ENCODE measurements at regions not wholly inside any gene's neighbourhood (a gene's known extent, or its start where the extent isn't known, plus 50 kb on each side); places are given as distances from the start of the nearest gene placed in this dataset.

DNA sequence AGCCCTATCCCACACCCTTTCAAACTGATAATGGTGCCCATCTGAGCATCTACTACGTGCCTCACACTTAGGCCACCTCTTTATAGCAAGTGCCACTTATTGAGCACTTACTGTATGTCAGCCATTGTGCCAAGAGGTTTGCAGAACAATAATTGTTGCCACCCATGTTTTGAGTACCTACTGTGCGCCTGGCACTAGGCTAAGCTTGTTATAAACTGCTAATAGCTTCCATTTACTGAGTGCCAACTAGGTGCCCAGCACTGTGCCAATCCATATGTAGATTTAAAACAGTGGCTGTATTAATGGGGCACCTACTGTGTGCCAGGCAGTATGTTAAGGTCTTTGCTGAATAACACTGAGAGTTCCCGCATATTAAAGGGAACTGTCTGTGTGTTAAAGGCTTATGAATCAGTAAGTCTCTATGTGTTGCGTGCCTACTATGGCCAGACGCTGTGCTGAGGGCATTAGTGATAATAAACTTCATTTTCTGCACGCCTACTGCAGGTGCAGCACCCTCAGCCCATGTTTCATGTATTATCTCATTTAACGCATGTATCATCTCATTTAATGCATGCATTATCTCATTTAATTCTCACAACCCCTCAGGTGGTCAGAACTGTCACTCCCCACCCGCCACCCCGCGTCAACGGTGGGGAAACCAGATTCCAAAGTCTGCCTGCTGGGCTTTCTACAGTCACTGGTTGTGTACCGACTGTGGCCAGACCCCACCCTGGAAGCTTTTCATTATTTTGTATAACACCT lies 105.0 kb downstream of the PTPRS start:
- no peak for DNase-seq

DNA sequence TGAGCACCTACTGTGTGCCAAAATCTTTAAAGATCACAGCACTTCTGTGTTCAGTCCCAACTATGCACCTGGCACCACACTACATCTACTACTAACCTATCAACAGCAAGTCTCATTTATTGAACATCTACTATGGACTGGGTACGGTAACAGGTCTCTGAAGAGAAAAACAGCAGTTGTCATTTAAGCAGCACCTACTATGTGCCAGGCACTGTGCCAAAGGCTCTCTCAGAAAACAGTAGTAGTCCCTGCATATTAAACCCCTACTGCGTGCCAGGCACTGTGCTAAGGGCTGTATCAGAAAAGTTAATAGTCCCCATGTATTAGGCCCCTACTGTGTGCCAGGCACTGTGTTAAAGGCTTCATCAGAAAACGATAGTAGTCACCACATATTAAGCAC lies 106.2 kb downstream of the PTPRS start:
- no peak for DNase-seq

- no peak for DNase-seq
Measured at GRCh38 chr19:5232798-5233505, 107.7 kb downstream of the PTPRS start.

- no peak for DNase-seq
Measured at GRCh38 chr19:5231857-5232678, 108.5 kb downstream of the PTPRS start.

DNA sequence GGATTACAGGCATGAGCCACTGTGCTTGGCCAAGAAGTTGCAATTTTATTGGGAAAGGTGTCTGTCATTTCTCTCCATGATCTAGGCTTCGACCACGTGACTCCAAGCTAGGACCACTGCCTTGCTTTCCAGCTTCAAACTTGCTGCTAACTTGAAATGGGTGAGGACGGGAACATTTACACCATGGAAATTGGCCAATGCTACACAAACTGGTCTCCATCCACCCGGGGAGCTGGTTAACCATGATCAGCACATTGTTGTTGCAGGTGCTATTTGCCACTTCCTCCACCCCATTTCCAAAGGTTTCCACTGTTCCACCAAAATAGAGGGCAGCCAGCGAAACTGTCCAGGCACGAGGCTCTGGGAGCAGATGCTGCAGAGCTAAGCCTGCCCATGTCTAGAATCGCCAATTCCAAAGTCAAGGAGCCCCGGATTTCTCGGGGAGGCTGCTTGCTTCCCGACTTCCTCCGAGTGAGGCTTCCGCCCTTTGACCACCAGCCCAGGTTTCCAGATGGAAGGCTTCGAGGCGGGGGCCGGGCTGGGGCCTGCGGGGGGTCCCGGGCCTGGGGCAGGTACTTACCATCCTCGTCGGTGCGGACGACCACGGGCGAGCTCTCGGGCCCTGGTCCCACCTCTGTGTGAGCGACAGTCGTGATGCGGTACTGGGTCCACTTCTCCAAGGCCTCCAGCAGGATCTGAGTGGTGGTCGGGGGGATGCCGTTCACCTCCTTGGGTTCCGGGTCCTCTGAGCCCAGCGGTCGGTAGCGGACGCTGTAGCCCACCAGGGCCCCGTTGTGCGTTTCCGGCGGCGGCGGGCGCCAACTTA lies 109.7 kb downstream of the PTPRS start:
- no peak for DNase-seq

DNA sequence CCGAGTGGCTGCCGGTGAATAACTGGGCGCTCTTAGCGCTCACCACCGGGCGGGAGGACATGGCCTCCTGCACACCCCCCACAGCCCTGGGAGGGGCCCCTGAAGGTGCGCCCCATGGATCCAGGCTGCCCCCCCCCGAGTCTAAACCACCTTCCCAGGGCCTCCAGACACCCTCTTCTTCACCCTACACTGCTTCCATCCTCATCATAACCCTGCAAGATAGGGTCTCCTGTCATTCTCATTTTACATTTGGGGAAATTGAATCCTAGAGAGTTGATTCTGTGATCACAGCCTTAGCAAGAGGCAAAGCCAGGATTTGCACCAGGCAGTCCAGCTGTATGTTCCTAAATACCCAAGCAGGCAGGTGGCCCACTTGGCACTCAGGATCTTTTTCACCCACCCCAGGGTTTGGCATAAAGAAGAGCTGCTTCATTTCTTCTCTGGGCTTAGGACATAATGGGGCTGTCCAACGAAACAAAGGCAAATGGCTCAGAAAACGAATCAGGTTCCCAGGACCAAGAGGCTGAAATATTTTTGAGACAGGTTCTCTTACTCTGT lies 110.8 kb downstream of the PTPRS start:
- DNase-seq, result no peak

DNA sequence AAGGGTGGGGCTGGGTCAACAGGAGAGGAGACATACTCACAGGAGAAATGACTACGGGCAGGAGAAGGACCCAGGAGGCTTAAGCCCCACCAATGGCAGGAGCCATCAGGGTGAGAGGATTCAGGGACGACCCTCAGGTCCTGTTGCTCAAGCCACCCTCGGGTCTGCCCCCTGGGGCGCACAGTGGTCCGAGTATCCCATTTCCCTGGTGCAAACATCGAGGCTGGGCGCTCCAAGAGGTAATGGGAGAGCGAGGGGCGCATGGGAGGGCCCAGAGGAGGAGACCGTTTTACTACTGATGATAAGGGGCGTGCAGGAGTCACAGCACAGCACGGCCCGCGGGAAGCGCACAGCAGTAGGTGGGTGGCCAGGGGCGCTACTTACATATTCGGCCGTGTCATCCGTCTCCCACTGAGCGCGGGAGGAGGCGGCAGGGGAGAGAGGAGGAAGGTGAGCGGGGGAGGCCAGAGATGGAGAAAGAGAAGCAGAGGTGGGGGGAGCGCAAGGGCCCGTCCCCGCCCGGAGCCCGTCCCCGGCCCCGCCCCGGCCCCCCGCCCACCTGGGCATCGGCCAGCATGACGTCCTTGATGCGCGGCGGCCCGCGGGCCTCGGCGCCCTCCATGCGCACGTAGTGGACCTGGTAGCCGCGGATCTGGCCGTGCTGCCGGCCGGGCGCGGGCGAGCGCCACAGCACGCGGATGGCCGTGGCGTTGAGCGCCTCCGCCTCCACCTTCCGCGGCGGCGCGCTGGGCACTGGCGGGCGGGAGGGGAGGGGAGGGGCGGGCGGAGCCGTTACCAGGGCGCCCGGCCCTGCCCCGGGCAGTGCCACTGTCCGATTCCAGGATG lies 111.5 kb downstream of the PTPRS start:
- DNase-seq, result no peak

DNA sequence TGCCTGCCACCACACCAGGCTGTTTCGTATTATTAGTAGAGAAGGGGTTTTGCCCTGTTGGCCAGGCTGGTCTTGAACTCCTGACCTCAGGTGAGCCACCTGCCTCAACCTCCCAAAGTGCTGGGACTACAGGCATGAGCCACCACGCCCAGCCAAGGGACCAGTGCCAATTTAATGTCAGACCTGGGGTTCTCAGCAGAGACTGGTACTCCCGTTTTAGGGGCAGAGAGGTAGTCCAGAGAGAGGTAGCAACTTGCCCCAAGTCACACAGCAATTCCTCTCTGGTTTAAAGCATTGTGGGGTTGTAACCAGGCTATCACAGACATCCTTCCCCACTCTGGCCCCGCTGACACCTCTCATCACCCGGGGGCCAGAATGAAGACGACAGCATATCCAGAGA lies 112.1 kb downstream of the PTPRS start:
- DNase-seq, result no peak

- no peak for DNase-seq
Measured at GRCh38 chr19:5225486-5226345, 114.9 kb downstream of the PTPRS start.

DNA sequence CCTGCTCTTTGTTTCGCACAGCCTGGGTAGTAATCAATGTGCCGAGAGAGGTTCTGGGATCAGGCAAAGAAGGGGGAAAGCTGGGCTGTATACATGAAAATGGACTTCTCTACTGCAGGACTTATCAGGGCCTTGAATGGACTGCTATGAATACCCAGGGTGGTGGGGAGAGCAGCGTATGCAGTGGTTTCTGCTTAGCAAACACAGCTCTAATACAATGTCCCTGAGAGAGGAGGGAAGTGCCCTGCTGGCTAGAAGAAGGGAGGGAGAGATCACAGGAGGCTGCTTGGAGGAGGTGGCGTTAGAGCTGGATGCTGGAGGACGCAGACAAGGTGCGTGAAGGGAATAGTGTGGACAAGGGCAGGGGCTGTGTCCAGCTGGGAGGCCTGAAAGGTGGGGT lies 116.1 kb downstream of the PTPRS start:
- DNase-seq, result no peak

GRCh38 chr19:5222821-5223321 lies 117.7 kb downstream of the PTPRS start:
- no peak for DNase-seq

DNA sequence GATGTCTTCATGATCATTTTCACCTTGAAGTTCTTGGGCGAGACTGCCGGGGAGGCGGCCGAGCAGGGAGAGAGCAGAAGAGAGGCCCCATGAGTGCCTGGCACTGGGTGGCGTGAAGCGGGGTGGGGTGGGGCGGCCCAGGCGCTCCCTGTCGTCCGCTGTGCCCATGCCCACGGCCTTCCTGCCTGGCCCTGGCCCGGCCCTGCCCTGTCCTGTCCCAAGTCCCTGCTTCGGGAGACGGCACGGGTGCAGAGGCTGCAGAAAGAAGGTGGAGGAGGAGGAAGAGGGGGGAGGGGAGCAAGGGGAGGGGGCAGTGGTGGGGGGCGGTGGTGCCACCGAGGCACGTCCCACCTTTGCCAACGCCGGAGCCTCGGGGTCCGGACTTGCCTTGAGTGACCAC lies 118.4 kb downstream of the PTPRS start:
- DNase-seq, result no peak

DNA sequence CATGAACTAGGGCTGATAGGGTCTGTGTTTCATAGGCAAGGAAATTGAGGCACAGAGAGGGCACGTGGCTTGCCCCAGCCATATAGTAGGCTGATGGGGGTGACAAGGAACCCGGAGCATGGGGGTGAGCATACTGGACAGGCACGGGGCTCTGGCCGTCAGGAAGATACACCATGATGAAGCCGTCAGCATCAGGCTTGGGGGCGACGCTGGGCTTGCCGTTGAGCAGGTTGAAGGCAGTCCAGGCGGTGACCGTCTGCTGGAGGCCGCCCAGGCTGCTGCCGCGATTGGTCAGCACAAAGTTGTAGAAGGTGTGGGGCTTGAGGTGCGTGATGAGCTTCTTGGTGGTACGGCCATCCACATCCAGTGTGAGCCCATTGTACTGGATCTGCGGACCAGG lies 119.7 kb downstream of the PTPRS start:
- no peak for DNase-seq

DNA sequence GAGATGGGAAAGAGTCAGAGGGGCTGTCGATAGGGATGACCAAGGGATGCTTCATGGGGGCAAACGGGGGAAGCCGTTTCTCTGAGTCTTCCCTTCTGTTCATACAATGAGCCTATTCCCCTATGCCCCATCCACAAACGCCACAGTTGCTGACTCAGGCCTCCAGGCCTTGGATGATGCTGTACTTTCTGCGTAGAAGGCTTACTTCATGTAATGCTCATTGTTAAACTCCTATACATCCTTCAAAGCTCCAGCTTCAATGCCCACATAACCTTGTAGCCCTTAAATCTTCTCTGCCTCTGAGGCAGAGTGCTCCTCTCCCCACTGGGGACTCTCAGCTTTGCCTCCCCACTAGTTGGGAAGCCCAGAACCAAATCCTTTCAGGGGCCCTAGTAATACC lies 120.3 kb downstream of the PTPRS start:
- DNase-seq, result no peak

DNA sequence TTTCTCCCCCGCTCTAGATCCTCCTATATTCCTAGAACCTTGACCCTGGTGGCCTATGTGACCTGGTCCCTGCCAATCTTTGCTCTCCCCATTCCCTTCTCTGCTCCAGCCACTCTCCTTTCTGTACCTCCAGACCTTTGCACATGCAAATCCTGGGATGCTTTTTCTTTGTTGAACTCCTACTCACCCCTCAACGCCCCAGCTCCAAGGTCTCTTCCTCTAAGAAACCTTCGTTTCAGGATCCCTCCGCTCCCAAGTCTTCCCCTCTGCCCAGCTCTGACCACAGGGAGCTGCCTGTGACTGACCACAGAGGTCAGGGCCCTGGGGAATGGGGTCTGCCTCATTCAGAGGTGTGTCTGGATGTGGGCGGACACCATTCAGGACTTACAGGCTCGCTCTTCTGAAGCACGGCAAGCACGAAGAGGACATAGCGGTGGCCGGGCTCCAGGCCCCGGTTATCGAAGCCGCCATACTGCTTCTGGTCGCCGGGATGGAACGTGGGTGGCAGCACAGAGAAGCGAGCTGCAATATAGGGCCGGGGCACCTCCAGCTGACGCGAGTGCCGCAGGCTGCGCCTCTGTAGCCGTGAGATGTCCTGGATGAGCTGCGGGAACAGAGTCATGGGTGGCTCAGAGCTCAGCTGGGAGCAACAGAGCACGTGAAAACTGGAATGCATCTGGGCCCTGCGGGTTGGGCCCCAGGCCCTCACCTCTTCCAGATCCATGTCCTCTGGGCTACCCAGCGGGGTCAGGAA lies 120.9 kb downstream of the PTPRS start:
- no peak for DNase-seq

DNA sequence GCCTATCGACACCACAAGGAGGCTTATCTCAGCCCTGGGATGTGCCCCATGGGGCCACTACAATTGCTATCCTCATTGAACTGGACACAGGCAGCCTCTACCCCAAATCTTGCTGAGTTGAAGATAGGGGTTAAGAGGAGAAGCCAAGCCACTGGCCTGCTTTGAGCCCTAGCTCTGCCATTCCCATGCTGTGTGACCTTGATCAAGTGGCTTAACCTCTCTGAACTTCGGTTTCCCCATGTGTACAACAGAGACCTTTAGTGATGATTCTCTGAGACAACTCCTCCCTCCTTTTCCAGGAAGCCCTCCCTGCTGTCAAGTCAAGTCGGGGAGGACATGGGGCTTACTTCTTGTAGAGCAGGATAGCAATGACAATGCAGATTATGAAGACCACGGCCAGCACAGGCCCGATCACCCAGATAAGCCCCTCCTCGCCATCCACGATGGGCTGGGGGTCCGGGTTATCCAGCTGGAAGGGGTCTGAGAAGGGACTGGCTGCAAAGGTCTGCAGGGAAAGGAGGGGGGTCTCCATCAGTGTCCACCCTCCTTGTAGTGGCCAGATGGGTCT lies 121.6 kb downstream of the PTPRS start:
- no peak for DNase-seq

- DNase-seq, result no peak
Measured at GRCh38 chr19:5218255-5218855, 122.3 kb downstream of the PTPRS start.

GRCh38 chr19:5217171-5217570 lies 123.4 kb downstream of the PTPRS start:
- no peak for DNase-seq
